Neural crest cell (in vitro differentiated cells): ENCODE measurements at regions not wholly inside any gene's neighbourhood (a gene's known extent, or its start where the extent isn't known, plus 50 kb on each side); places are given as distances from the start of the nearest gene placed in this dataset.
"Not testable (repeated sequence)": the region's sequence is repeated elsewhere in the genome, so short reads cannot be mapped to it uniquely, and the experiment has no call there.

Experiments
- DNase-seq: peaks from one replicate; pipeline ENCODE4 v3.0.0; 2021; ENCODE audit warnings: low read depth, mixed read lengths, low spot score
- H3K27ac Mint-ChIP-seq: one replicate; pipeline ENCODE4 v1.8.0; 2021; ENCODE audit warnings: mild to moderate bottlenecking, mixed read lengths; ENCODE audit not compliant: unreplicated experiment
- H3K27me3 Mint-ChIP-seq: 2 replicates; pipeline ENCODE4 v1.8.0; 2021; ENCODE audit warnings: low read depth, mild to moderate bottlenecking, mixed read lengths
- H3K36me3 Mint-ChIP-seq: 2 replicates; pipeline ENCODE4 v1.8.0; 2021; ENCODE audit warnings: low read depth, mild to moderate bottlenecking, mixed read lengths
- H3K4me1 Mint-ChIP-seq: 2 replicates; pipeline ENCODE4 v1.8.0; 2021; ENCODE audit warnings: mixed read lengths
- H3K4me3 Mint-ChIP-seq: one replicate; pipeline ENCODE4 v1.8.0; 2021; ENCODE audit warnings: mild to moderate bottlenecking, mixed read lengths
- H3K9me3 Mint-ChIP-seq: 2 replicates; pipeline ENCODE4 v1.8.0; 2021; ENCODE audit warnings: mixed read lengths
- TF ChIP-seq, protein P1 (sequence below): fragments of 200-600 bp; sonication (generic); conservative IDR thresholded peaks from 2 replicates; pipeline ENCODE4 v1.5.0; 2021; ENCODE audit warnings: antibody characterized with exemption, mild to moderate bottlenecking

DNA sequence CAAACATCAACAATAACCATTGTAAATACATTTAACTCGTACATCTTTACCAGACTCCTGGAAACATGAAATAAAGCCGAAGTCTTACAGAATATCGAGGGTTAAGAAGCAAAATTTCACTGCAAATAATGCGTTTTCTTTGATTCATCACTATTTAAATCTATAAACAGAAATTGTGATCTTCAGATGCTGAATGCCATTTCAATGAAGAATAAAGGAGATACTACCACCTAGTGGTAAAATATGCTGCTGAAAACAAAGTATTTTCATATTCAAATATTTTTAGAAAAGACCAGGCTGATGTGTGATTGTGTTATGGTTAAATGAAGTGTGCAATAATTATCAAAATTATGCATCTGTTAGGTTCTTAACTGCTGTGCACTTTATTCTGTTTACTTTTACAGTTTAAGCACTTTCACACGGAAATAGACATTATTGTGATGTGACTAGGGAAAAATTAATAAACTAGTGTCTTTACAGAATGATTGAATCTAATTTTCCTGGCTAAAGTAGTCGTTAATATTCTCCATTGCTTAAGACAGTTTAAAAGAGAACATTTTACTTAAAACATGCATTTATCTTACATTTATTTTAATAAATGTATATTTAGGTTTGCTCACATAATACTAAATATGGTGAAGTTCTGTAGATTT is 1093.1 kb downstream of the MRPL39 start:
- no peaks in the 10 kb centered on the region for H3K27me3 Mint-ChIP-seq
- H3K9me3 Mint-ChIP-seq: no peaks in the 10 kb centered on the region

DNA sequence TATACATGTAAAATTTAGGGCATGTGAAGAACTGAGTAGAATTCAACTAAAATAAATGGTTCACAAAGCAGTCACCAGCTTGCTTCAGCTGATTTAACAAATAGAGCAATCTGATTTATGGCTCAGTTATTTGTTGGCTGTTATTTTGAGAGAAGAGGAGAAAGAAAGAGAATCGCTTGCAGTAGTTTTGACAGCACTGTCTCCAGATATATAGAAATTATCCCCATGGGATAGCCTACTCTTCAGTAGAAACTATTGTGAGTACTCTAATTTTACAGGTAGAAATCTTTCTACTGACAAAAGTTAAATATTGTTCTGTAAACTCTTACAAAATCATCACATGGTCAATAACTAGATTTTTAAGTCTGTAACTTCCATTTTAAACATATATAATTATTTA is 1098.2 kb downstream of the MRPL39 start:
- H3K4me3 Mint-ChIP-seq: no peak overlapping the region
- DNase-seq: no peak
- peaks cover 3% of the 10 kb centered on the region for H3K36me3 Mint-ChIP-seq
- H3K27me3 Mint-ChIP-seq: no peaks in the 10 kb centered on the region
- H3K27ac Mint-ChIP-seq: no peak overlapping the region
- H3K4me1 Mint-ChIP-seq: no peaks in the 10 kb centered on the region
- TF ChIP-seq, protein P1, sequence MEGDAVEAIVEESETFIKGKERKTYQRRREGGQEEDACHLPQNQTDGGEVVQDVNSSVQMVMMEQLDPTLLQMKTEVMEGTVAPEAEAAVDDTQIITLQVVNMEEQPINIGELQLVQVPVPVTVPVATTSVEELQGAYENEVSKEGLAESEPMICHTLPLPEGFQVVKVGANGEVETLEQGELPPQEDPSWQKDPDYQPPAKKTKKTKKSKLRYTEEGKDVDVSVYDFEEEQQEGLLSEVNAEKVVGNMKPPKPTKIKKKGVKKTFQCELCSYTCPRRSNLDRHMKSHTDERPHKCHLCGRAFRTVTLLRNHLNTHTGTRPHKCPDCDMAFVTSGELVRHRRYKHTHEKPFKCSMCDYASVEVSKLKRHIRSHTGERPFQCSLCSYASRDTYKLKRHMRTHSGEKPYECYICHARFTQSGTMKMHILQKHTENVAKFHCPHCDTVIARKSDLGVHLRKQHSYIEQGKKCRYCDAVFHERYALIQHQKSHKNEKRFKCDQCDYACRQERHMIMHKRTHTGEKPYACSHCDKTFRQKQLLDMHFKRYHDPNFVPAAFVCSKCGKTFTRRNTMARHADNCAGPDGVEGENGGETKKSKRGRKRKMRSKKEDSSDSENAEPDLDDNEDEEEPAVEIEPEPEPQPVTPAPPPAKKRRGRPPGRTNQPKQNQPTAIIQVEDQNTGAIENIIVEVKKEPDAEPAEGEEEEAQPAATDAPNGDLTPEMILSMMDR: no peak
- peaks cover 14% of the 10 kb centered on the region for H3K9me3 Mint-ChIP-seq

More for the DNA sequence above, 1093.1 kb downstream of the MRPL39 start:
- TF ChIP-seq, protein P1: peak; percentile 60
- Mint-ChIP-seq H3K36me3 (no peaks in the 10 kb centered on the region), H3K27ac (no peak overlapping the region), H3K4me3 (no peak overlapping the region), H3K4me1 (no peaks in the 10 kb centered on the region)
- DNase-seq: no peak

DNA sequence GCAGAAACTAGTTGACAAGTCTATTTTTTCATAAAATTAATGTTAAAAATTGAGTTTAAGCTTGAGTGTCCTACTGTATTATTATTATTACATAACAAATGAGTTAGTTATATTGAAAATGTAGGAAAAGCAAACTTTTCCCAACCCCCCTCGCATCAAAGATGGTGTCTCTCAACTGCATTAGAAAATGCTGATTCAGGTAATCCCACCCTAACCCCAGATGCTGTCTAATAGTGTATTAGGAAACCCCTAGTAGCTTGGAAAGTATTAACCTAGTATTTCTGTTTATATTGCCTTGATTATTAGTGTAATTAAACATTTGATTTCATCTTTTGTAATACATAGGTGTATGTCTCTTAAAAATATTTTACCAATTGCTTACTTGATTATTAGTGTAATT is 1120.3 kb downstream of the MRPL39 start:
- Mint-ChIP-seq H3K36me3 (no peaks in the 10 kb centered on the region), H3K27ac (no peak overlapping the region), H3K27me3 (no peaks in the 10 kb centered on the region), H3K4me3 (no peak overlapping the region), H3K4me1 (no peaks in the 10 kb centered on the region), H3K9me3 (peaks cover 14% of the 10 kb centered on the region)
- TF ChIP-seq, protein P1: no peak
- no peak for DNase-seq

DNA sequence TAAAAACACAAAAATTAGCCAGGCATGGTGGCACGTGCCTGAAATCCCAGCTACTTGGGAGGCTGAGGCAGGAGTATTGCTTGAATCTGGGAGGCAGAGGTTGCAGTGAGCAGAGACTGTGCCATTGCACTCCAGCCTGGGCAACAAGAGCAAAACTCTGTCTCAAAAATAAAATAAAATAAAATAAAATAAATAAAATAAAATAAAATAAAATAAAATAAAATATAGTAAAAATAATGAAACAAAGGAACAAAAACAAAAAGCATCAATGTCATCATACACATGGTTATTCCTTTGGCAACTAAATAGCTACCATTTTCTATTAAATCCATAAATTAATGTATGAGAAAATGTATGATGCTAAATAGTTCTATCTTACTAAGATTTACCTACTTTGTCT is 1123.9 kb downstream of the MRPL39 start:
- H3K4me3 Mint-ChIP-seq, H3K27me3 Mint-ChIP-seq, H3K27ac Mint-ChIP-seq, H3K4me1 Mint-ChIP-seq, DNase-seq, H3K36me3 Mint-ChIP-seq: not testable (repeated sequence)
- peaks cover 11% of the 10 kb centered on the region for H3K9me3 Mint-ChIP-seq

DNA sequence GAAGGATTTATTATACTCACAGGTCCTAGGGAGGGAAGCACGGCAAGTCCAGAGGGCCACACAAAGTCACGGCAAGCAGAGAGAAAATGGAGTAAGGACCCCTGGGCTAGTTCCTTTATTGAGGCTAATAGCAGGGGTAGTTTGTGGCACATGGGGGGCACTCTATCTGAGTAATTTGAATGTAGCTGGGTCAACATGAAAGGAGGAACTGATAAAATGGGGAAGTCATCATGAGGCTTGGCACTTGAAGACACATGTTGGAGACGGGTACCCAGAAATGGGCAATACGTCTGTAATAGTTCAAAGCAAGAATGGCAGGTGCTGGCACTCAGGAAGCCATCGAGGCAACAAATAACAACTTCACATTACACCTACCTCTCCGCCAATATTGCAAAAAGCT is 1136.4 kb downstream of the MRPL39 start:
- Mint-ChIP-seq H3K27ac (no peak overlapping the region), H3K9me3 (peaks cover 7% of the 10 kb centered on the region), H3K4me3 (no peak overlapping the region), H3K4me1 (no peaks in the 10 kb centered on the region), H3K36me3 (no peaks in the 10 kb centered on the region), H3K27me3 (no peaks in the 10 kb centered on the region)
- no peak for DNase-seq
- TF ChIP-seq, protein P1: no peak

DNA sequence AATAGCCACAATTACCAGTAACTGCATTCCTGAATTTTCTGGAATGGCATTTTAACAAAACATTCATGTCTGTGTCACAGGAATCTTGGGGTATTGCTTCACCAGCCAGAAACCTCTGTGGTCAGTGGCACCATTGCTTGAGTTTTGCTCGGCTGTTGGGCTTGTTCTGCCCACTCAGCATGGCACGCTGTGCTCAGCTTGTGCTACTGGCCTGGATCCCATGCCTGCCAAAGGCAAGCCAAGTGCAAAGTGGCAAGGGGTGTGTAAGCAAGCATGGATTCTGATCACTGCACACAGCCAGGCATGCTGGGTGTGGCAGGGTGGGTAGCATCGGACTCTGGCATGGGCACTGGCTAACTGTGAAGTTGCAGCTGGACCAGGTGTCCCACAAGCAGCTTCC is 1150.9 kb downstream of the MRPL39 start:
- TF ChIP-seq, protein P1: no peak
- Mint-ChIP-seq H3K9me3 (no peaks in the 10 kb centered on the region), H3K4me3 (no peak overlapping the region), H3K36me3 (no peaks in the 10 kb centered on the region), H3K4me1 (no peaks in the 10 kb centered on the region), H3K27me3 (no peaks in the 10 kb centered on the region), H3K27ac (no peak overlapping the region)
- DNase-seq: no peak
